ENCODE measurements at regions not wholly inside any gene's neighbourhood (a gene's known extent, or its start where the extent isn't known, plus 50 kb on each side); places are given as distances from the start of the nearest gene placed in this dataset.

DNA sequence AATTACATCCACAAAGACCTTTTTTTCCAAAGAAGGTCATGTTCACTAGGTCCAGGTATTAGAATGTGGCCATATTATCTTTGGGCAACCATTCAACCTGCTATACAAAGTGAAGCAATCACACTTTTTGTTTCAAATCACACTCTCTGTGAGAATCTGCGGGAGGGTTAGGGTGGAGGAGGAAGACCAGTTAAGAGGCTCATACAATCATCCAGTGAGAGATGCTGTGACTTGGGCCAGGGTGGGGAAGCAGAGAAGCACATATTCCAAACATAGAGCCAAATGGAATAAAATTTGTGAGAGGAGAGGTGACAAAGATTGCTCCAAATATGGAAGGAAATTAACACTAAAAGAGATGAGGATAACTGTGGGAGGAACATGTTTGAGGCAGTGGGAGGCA lies 351.6 kb downstream of the CYRIA start:
- DNase-seq (no peak), ATAC-seq (ENCODE audit: low read depth) (no peak)
- TF ChIP-seq, protein P1, sequence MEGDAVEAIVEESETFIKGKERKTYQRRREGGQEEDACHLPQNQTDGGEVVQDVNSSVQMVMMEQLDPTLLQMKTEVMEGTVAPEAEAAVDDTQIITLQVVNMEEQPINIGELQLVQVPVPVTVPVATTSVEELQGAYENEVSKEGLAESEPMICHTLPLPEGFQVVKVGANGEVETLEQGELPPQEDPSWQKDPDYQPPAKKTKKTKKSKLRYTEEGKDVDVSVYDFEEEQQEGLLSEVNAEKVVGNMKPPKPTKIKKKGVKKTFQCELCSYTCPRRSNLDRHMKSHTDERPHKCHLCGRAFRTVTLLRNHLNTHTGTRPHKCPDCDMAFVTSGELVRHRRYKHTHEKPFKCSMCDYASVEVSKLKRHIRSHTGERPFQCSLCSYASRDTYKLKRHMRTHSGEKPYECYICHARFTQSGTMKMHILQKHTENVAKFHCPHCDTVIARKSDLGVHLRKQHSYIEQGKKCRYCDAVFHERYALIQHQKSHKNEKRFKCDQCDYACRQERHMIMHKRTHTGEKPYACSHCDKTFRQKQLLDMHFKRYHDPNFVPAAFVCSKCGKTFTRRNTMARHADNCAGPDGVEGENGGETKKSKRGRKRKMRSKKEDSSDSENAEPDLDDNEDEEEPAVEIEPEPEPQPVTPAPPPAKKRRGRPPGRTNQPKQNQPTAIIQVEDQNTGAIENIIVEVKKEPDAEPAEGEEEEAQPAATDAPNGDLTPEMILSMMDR (IDR thresholded peaks at IDR 0.05), result no peak
- H3K4me3 Mint-ChIP-seq, result no peak overlapping the region
- H3K27ac Mint-ChIP-seq, result no peak overlapping the region
- no peaks in the 10 kb centered on the region for H3K27me3 Mint-ChIP-seq
- H3K9me3 Mint-ChIP-seq, result no peaks in the 10 kb centered on the region
- CTCF ChIA-PET, result no interaction called here
- intact Hi-C loops (cut with micrococcal nuclease), result no loop called here
- POLR2A ChIA-PET, result no interaction called here
- peaks cover 2% of the 10 kb centered on the region for H3K4me1 Mint-ChIP-seq
- H3K36me3 Mint-ChIP-seq (ENCODE audit: low read depth), result no peaks in the 10 kb centered on the region

DNA sequence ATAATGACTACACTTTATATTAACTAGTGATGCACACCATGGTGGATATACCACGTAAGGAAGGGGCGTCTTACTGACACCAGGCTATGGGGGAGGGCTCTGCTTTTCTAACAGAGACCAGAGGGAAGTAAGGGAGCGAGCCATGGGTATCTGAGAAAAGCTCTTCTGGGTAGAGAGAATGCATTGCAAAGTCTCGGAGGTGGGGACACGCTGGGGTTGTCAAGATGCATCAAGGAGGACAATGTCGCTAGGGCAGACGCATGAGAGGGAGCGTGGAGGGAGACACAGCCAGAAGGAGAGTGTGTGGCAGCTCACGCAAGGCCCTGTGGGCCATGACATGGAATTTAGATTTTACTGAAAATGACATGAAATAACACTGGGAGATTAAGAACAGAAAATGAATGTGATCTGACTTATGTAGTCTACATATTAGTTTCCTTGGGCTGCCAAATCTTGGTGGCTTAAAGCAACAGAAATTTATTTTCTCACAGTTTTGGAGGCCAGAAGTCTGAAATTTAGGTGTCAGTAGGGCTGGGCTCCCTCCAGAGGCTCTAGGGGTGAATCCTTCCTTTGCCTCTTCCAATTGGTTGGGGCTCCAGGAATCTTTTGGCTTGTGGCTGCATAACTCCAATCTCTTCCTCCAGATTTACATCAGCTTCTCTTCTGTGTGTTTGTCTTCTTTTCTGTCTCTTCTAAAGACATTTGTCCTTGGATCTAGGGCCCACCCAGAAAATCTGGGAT lies 352.2 kb downstream of the CYRIA start:
- Mint-ChIP-seq H3K9me3 (no peaks in the 10 kb centered on the region), H3K27ac (no peak overlapping the region), H3K27me3 (no peaks in the 10 kb centered on the region), H3K36me3 (ENCODE audit: low read depth) (no peaks in the 10 kb centered on the region), H3K4me1 (peaks cover 2% of the 10 kb centered on the region), H3K4me3 (no peak overlapping the region)
- POLR2A ChIA-PET, result no interaction called here
- no peak for DNase-seq
- CTCF ChIA-PET, result no interaction called here
- ATAC-seq (ENCODE audit: low read depth), result no peak
- intact Hi-C loops (cut with micrococcal nuclease), result no loop called here
- TF ChIP-seq, protein P1 (IDR thresholded peaks at IDR 0.05), result no peak

DNA sequence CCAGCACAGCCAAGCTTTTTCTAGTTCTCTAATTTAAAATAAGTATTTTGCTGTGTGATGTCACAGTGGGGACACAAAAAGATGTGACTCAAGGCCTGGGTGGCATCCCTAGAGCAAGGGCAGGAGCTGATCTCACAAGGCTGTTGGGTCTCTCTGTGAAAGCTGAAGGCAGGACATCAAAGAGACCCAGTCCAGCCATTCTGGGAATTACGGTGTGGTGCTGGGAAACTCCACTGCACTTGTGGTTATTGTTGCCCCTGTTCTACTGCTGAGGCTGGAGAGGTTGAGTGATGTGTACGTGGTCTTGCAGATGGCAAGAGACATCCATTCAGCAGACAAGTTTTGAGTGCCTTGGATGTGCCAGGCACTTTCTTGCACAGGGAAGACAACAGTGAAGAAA lies 352.9 kb downstream of the CYRIA start:
- intact Hi-C loops (cut with micrococcal nuclease), result no loop called here
- Mint-ChIP-seq H3K27ac (no peak overlapping the region), H3K9me3 (no peaks in the 10 kb centered on the region), H3K36me3 (ENCODE audit: low read depth) (no peaks in the 10 kb centered on the region), H3K4me1 (no peaks in the 10 kb centered on the region), H3K27me3 (no peaks in the 10 kb centered on the region), H3K4me3 (no peak overlapping the region)
- ChIA-PET POLR2A (no interaction called here), CTCF (no interaction called here)
- DNase-seq (no peak), ATAC-seq (ENCODE audit: low read depth) (no peak)
- TF ChIP-seq, protein P1 (IDR thresholded peaks at IDR 0.05), result no peak

DNA sequence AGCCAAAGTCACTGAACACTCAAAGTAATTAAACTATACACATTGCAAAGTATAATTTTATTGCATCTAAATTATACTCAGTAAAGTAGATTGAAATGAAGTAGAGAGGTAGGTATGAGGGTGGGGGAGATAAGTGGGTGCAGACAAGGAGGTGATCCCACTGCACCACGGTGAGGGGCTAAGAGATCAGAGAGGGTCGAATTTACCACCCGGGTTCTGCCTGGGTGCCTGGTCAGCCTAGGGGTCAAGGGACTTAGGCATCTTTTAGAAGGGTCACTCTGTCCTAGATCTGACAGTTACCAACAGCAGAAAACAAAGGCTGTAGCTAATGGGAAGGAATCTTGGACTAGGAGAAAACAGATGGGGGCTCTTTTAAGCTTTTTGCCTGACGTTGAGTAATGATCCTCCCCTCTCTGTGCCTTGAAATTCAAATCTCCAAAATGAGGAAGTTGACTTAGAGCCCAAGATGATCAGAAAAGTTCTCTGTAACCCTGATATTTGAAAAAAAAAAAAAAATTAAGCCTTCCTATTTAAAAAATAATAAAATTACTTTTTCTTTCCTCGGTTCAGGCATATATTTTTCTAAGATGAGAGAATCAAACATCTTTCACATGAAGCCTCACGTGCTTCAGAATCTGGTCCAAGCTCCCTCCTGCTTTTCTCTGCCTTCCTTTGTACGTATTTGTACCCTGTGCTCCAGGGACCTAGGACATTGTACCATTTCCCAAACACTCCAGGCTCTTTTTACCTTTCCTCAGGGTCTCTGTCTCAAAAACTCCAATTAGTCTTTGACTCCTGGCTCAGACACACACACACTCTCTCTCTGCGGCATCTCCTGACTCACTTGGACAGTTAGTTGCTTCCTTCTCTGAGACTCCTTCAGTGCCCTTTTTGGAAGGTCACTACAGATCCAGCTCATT lies 353.9 kb downstream of the CYRIA start:
- no peaks in the 10 kb centered on the region for H3K9me3 Mint-ChIP-seq
- TF ChIP-seq, protein P1 (IDR thresholded peaks at IDR 0.05), result no peak
- no peak overlapping the region for H3K27ac Mint-ChIP-seq
- POLR2A ChIA-PET, result no interaction called here
- H3K4me1 Mint-ChIP-seq, result no peaks in the 10 kb centered on the region
- no peak overlapping the region for H3K4me3 Mint-ChIP-seq
- DNase-seq (no peak), ATAC-seq (ENCODE audit: low read depth) (no peak)
- H3K36me3 Mint-ChIP-seq (ENCODE audit: low read depth), result no peaks in the 10 kb centered on the region
- intact Hi-C loops (cut with micrococcal nuclease), result no loop called here
- CTCF ChIA-PET, result no interaction called here
- no peaks in the 10 kb centered on the region for H3K27me3 Mint-ChIP-seq

DNA sequence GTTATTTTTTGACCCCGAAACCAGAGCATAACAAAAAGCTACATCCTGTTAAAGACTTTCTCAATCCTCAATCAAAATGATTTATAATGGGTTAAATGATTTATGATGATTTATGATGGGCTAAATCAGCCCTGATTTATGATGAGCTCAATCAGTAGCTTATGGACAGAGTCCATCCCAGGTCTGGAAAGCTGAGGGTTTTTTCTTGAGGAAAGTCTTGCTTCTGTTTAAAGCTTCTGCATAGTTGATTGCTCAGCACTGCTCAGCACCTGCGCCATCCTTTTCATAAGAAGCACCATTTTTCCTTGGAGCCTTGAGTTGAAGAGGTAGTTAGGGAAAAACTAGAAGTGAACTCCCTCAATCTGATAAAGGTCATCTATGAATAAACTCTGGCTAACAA lies 356.8 kb downstream of the CYRIA start:
- no peak for ATAC-seq (ENCODE audit: low read depth)
- no peak overlapping the region for H3K4me3 Mint-ChIP-seq

More for the DNA sequence above, 356.8 kb downstream of the CYRIA start:
- no peaks in the 10 kb centered on the region for H3K9me3 Mint-ChIP-seq
- TF ChIP-seq, protein P1 (IDR thresholded peaks at IDR 0.05), result no peak
- ChIA-PET CTCF (no interaction called here), POLR2A (no interaction called here)
- peaks cover 4% of the 10 kb centered on the region for H3K27me3 Mint-ChIP-seq
- no peaks in the 10 kb centered on the region for H3K4me1 Mint-ChIP-seq
- intact Hi-C loops (cut with micrococcal nuclease), result no loop called here
- no peaks in the 10 kb centered on the region for H3K36me3 Mint-ChIP-seq (ENCODE audit: low read depth)
- H3K27ac Mint-ChIP-seq, result no peak overlapping the region
- no peak for DNase-seq

All from activated B cell treated with CpG ODN at 0.5 μM for 24 hours (primary cell).